ENCODE measurements at regions not wholly inside any gene's neighbourhood (a gene's known extent, or its start where the extent isn't known, plus 50 kb on each side); places are given as distances from the start of the nearest gene placed in this dataset.

DNA sequence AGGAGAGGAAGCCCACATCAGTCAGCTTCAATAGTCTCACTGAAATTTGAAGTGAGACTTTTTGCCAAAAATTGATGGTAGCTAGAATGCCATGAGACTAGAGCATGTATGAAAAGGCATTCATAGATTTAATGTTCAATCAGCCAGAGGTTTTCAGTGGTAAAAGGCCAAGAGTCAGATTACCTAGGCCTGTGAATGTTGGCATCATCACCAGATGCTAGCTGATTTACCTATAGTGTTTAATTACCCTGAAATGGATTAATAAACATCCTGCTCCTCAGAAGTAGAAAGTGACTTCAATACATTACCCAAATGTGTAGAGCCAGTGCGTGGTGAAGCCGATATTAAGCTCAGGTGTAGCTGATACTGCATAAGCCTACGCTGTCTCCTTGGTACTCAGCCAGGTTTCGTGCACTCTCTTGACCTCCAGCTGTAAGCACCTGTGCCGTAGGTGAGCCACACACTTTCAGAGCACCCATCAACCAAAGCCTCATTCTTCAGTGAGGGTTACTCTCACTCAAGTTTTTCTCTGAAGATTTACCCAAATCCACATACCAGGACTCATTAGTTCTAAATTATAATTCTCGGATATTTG is 1140.3 kb upstream of the SLC10A2 start:
- TF ChIP-seq, protein P1, sequence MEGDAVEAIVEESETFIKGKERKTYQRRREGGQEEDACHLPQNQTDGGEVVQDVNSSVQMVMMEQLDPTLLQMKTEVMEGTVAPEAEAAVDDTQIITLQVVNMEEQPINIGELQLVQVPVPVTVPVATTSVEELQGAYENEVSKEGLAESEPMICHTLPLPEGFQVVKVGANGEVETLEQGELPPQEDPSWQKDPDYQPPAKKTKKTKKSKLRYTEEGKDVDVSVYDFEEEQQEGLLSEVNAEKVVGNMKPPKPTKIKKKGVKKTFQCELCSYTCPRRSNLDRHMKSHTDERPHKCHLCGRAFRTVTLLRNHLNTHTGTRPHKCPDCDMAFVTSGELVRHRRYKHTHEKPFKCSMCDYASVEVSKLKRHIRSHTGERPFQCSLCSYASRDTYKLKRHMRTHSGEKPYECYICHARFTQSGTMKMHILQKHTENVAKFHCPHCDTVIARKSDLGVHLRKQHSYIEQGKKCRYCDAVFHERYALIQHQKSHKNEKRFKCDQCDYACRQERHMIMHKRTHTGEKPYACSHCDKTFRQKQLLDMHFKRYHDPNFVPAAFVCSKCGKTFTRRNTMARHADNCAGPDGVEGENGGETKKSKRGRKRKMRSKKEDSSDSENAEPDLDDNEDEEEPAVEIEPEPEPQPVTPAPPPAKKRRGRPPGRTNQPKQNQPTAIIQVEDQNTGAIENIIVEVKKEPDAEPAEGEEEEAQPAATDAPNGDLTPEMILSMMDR (IDR thresholded peaks at IDR 0.05; ENCODE audit: poor library complexity), result no peak
- TF ChIP-seq EZH2 (IDR thresholded peaks at IDR 0.05; ENCODE audit: borderline replicate concordance), result no peak
- no peak for TF ChIP-seq EZH2phosphoT487 (IDR thresholded peaks at IDR 0.05; ENCODE audit: low read depth, severe bottlenecking, unreplicated experiment)

Measured in hepatocyte (in vitro differentiated cells).